Fibroblast of skin of right quadriceps (primary cell): ENCODE measurements at regions not wholly inside any gene's neighbourhood (a gene's known extent, or its start where the extent isn't known, plus 50 kb on each side); places are given as distances from the start of the nearest gene placed in this dataset.
"Not testable (repeated sequence)": the region's sequence is repeated elsewhere in the genome, so short reads cannot be mapped to it uniquely, and the experiment has no call there.

Experiments used
- DNase-seq: peaks from one replicate; pipeline ENCODE4 v3.0.0-alpha.2; 2013

DNA sequence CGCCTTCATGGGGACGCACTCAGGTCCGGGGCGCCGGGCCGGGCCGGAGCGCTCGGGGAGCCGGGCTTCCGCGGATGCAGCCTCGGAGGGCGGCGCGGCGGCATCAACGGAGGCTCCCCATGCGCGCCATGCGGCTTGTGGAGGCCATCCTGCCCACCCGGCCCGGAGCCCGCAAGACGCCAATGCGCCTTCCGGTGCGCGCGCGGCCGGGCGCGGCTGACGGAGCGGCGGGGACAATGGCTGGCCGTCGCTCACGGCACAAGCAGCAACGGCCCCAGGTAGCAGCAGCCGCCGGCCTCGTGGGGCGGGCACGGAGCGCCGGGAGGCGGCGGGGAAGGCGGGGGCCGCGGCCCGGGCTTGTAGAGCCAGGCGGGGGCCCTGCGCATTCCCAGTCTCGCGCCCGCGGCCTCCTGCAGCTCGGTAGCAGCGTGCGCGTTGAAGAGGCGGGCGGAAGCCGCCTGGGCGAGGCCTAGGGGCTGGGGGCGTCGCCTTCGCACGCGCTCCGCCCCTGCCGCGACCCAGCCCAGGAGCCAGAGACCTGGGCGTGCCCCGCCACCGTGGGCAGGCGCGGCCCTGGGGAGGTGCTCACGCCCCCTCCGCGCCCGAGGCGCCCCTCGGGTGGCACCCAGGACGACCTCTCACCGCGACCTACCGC, 168.6 kb upstream of the PRKX start:
- not testable (repeated sequence) for DNase-seq

DNA sequence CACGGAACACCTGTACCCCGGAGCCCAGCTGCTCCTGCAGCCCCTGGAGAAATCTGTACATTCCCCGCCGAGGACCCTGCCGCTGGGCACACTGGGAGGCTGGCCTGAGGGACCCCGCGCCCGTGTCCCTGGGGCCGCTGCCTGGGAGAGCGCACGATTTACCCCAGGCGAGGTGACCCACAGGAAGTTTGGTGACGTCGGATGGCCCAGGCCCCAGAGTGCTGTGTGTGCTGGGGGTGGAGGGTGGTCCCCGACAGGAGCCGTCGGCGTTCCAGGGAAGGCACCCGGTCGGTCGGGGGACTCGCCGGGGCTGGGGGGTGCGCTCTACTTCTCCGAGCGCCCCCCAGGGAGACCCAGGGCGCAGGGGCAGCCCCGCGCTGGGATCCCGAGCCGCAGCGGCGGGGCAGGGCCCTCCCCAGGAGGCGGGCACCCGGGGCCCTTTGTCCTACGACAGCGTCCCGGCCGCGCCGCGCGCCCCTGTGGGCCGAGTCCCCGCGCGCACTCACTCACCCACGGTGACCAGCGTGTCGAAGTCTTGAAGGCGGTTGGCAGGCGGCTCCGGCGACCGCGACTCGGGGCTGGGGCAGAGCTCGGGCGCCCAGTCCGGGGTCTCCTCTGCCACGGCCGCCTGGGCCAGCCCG, 167.9 kb upstream of the PRKX start:
- not testable (repeated sequence) for DNase-seq

DNA sequence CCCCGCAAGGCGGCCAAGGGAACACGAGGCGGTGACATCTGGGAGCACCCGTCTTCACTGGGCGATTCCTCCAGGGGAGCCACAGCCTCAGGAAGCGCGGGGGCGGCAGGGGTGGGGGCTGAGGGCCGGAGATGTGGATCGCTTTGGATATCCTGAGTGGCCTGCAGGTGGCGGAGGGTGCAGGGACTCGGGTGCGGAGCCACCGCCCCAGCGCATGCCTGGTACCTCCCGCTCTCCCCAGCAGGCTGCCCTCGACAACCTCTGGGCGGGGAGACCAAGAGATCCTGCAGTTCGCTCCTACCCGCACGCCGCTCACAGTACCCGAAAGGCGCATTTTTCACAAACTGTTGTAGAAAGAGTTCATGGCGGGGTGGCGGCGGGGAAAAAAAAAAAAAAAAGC, 162.9 kb upstream of the PRKX start:
- not testable (repeated sequence) for DNase-seq

DNA sequence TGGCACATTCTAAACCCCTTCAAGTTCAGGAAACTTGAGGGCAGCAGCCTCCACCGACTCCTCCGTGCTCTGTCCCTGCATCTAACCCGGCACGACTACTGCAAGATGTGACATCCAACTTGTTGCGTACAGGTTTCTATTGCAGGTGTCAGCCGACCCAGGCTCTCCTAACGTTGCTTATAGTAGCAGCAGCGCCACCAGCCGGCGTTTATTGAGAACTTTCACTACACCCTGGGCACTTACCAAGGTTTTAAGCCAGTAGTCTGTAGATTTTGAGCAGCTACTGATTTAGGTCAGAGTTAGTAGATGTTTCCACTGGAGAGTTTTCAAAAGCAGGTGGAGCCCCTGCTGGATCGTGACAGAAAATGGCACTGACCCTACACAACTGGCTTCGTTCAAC, 162.2 kb upstream of the PRKX start:
- not testable (repeated sequence) for DNase-seq

DNA sequence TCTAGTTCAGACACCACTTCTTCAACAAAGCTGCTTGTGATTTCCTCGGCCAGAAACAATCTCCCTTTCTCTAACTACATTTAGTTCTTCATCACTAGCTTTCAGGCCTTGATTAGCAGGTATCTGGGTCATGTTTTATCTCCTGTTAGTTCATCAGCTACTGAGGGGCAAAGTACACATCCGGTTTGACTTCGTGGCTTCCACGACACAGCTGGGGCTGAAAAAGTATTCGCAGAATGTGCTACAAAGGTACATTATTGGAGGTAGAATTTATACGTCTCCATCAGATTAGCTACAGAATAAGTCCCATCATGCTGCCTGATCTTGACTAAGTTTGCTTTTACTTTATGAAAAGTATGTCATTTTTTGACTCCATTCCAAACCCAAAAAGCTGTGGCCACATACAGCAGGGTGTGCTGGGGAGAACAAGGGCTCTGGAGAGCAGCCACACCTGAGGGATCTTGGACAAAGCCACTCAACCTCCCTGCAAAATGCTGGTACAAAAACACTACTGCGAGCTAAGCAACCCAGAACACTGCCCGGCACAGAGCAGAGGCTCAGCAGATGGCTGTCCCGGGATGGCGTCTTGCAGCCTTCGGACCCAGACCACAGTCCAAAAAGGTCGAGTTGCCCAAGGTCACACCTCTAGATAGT, 158.9 kb upstream of the PRKX start:
- not testable (repeated sequence) for DNase-seq

DNA sequence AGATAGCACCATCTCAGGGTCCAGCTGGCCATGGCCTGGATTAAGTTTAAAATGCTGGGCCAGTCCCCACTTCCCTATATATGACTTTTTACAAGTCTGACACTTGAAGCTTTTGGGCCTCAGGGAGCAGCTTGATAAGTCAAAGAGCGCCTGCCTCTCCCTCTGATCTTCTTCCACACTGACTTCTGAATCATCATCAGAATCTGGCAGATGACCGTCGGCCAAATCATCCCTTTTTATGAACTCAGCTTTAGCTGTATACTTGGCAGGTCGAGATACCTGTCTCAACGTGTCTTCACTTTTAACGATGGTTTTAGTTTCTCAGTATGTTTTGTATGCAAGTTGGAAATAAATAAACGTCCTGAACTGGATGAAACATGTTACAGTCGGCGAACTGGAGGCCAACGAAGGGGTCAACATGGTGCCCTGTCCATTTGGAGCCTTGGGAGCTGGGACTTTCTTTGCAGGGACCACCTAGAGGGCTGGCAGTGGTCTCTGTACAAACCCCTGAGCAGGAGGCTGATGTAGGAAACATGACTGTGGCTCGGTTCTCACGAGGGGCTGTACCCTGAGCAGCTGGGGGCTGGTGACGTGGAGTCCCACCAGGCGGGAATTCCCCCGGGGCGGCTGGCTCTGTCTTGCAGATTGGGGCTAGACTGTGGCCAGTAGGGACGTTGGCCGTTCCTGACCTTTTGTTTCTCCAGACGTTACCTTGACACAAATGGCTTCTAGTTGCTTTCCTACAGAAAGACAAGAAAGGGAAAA, 153.8 kb upstream of the PRKX start:
- not testable (repeated sequence) for DNase-seq

DNA sequence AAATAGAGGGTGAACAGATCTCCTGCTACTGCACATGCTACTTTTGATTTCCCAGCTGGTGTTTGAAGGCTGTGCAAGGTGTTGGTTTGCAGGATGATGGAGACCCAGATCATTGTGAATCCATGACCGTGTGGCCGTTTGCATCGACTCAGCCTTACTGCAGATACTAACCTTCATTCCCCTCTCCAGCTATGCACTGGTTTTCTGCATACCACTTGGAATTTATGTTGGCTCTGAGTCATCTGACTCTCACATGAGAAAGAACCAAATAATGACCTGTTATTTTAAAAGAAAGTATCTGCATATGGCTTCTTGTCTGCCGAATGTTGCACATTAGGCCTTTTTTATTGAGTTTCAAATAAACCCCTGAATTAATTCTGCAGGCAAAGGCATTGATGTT, 144.9 kb upstream of the PRKX start:
- DNase-seq, result not testable (repeated sequence)

DNA sequence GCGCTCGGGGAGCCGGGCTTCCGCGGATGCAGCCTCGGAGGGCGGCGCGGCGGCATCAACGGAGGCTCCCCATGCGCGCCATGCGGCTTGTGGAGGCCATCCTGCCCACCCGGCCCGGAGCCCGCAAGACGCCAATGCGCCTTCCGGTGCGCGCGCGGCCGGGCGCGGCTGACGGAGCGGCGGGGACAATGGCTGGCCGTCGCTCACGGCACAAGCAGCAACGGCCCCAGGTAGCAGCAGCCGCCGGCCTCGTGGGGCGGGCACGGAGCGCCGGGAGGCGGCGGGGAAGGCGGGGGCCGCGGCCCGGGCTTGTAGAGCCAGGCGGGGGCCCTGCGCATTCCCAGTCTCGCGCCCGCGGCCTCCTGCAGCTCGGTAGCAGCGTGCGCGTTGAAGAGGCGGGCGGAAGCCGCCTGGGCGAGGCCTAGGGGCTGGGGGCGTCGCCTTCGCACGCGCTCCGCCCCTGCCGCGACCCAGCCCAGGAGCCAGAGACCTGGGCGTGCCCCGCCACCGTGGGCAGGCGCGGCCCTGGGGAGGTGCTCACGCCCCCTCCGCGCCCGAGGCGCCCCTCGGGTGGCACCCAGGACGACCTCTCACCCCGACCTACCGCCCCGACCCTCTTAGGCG, 130.2 kb upstream of the PRKX start:
- not testable (repeated sequence) for DNase-seq

DNA sequence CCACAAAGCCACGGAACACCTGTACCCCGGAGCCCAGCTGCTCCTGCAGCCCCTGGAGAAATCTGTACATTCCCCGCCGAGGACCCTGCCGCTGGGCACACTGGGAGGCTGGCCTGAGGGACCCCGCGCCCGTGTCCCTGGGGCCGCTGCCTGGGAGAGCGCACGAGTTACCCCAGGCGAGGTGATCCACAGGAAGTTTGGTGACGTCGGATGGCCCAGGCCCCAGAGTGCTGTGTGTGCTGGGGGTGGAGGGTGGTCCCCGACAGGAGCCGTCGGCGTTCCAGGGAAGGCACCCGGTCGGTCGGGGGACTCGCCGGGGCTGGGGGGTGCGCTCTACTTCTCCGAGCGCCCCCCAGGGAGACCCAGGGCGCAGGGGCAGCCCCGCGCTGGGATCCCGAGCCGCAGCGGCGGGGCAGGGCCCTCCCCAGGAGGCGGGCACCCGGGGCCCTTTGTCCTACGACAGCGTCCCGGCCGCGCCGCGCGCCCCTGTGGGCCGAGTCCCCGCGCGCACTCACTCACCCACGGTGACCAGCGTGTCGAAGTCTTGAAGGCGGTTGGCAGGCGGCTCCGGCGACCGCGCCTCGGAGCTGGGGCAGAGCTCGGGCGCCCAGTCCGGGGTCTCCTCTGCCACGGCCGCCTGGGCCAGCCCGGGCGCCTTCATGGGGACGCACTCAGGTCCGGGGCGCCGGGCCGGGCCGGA, 129.5 kb upstream of the PRKX start:
- DNase-seq, result not testable (repeated sequence)

DNA sequence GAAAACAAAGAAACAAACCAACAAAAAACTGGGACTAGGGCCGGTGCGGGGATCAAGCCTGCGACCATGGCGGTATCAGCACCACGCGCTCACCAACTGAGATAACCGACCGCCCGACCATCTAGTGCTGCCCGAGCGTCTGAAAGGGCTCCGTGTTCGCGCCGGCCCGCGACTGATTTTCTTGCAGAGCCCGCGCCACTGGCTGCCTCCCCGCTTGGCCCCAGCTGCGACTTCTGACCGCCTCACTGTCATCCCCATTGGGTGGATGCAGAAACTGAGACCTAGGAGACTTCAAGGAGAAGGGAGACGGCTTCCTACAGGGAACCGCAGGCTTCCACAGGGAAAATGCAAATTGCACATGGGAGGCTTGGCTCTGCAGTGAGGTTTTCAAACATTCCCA, 125.3 kb upstream of the PRKX start:
- not testable (repeated sequence) for DNase-seq

DNA sequence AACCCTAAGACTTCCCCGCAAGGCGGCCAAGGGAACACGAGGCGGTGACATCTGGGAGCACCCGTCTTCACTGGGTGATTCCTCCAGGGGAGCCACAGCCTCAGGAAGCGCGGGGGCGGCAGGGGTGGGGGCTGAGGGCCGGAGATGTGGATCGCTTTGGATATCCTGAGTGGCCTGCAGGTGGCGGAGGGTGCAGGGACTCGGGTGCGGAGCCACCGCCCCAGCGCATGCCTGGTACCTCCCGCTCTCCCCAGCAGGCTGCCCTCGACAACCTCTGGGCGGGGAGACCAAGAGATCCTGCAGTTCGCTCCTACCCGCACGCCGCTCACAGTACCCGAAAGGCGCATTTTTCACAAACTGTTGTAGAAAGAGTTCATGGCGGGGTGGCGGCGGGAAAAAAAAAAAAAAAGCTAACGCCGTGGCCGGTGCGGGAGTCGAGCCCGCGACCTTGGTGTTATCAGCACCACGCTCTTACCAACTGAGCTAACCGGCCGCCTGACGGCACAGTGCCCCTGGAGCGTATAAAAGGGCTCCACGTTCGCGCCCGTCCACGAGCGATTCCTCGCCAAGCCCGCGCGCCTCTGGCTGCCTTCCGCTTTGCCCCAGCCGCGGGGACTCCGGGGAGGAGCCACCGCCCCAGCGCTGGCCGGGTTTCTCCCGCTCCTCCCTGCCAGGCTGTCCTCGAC, 124.7 kb upstream of the PRKX start:
- DNase-seq, result not testable (repeated sequence)

DNA sequence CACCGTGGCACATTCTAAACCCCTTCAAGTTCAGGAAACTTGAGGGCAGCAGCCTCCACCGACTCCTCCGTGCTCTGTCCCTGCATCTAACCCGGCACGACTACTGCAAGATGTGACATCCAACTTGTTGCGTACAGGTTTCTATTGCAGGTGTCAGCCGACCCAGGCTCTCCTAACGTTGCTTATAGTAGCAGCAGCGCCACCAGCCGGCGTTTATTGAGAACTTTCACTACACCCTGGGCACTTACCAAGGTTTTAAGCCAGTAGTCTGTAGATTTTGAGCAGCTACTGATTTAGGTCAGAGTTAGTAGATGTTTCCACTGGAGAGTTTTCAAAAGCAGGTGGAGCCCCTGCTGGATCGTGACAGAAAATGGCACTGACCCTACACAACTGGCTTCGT, 123.8 kb upstream of the PRKX start:
- not testable (repeated sequence) for DNase-seq

DNA sequence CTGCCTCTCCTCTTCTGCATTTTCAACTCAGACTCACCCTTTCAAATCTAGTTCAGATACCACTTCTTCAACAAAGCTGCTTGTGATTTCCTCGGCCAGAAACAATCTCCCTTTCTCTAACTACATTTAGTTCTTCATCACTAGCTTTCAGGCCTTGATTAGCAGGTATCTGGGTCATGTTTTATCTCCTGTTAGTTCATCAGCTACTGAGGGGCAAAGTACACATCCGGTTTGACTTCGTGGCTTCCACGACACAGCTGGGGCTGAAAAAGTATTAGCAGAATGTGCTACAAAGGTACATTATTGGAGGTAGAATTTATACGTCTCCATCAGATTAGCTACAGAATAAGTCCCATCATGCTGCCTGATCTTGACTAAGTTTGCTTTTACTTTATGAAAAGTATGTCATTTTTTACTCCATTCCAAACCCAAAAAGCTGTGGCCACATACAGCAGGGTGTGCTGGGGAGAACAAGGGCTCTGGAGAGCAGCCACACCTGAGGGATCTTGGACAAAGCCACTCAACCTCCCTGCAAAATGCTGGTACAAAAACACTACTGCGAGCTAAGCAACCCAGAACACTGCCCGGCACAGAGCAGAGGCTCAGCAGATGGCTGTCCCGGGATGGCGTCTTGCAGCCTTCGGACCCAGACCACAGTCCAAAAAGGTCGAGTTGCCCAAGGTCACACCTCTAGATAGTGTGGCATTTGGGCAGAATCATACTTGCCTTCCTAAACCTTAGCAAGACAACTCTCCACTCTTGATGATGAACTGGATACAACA, 120.5 kb upstream of the PRKX start:
- not testable (repeated sequence) for DNase-seq

DNA sequence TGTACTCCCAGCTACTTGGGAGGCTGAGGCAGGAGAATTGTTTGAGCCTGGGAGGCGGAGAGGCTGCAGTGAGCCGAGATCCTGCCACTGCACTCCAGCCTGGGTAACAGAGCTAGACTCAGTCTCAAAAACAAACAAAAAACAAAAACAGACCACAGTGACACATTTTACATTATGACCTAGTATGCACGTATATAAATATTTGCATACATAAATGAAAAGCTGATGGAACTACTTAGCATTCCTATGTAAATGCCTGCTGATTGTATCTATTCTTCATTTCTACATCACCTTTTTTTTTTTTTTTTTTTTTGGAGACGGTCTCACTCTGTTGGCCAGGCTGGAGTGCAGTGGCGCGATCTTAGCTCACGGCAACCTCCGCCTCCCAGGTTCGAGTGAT, 116.6 kb upstream of the PRKX start:
- not testable (repeated sequence) for DNase-seq

DNA sequence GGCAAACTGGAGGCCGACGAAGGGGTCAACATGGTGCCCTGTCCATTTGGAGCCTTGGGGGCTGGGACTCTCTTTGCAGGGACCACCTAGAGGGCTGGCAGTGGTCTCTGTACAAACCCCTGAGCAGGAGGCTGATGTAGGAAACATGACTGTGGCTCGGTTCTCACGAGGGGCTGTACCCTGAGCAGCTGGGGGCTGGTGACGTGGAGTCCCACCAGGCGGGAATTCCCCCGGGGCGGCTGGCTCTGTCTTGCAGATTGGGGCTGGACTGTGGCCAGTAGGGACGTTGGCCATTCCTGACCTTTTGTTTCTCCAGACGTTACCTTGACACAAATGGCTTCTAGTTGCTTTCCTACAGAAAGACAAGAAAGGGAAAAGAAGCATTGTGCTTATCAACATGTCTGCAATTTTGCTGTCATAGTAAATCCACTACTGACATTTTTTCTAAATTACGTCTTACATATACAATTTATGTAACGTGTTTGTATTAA, 115.6 kb upstream of the PRKX start:
- not testable (repeated sequence) for DNase-seq

DNA sequence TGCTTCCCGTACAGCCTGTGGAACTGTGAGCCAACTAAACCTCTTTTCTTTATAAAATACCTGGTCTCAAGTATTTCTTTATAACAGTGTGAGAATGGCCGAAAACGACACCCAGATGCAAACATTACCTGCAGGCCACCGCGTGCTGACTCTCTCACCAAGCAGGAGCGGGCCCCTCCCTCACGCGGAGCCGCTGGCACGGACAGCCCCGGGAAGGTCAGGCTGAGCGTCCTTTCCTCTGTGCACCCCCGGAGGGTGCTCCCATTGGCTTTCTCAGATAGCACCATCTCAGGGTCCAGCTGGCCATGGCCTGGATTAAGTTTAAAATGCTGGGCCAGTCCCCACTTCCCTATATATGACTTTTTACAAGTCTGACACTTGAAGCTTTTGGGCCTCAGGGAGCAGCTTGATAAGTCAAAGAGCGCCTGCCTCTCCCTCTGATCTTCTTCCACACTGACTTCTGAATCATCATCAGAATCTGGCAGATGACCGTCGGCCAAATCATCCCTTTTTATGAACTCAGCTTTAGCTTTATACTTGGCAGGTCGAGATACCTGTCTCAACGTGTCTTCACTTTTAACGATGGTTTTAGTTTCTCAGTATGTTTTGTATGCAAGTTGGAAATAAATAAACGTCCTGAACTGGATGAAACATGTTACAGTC, 115.1 kb upstream of the PRKX start:
- not testable (repeated sequence) for DNase-seq

DNA sequence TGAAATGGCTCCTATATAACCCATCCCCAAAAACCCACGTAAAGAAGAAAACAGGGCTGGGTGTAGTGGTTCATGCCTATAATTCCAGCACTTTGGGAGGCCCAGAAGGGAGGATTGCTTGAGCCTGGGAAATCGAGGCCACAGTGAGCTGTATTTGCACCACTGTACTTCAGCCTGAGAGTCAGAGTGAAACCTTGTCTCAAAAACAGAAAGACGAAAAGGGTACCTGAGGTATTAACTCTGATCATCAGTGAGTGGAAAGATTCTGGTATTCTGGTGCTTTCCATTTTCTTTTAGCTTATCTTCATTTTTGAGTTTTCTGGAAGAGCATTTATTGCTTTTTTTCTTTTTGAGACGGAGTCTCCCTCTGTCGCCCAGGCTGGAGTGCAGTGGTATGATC, 110.6 kb upstream of the PRKX start:
- not testable (repeated sequence) for DNase-seq

DNA sequence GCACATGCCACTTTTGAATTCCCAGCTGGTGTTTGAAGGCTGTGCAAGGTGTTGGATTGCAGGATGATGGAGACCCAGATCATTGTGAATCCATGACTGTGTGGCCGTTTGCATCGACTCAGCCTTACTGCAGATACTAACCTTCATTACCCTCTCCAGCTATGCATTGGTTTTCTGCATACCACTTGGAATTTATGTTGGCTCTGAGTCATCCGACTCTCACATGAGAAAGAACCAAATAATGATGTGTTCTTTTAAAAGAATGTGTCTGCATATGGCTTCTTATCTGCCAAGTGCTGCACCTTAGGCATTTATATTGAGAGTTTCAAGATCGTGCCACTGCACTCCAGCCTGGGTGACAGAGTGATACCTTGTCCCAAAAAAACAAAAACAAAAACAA, 106.7 kb upstream of the PRKX start:
- peak; percentile 86 for DNase-seq

DNA sequence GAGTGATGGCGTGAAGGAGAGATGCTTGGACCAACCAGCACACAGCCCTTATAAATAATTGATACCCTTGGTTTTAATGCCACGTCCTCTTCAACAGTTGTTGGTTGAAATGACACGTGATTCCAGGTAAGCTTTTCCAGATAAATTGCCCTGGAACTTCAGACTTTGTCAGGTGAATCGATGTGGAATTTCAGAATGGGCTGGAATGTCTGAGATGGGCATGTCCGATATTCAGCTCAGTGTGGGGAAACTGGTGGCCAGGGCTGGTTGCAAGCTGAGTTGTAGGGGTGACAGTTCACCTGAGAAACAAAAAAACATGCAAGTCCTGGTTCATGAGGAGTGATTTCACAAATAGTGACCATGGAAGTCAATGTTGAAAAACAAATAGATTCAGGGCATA, 104.0 kb upstream of the PRKX start:
- DNase-seq, result not testable (repeated sequence)
